OCI-LY1 (cell line): ENCODE measurements at regions not wholly inside any gene's neighbourhood (a gene's known extent, or its start where the extent isn't known, plus 50 kb on each side); places are given as distances from the start of the nearest gene placed in this dataset.

Source experiments
- H2AFZ ChIP-seq: fragments of 200-600 bp; sonication (generic), shearing (Covaris generic); 2 replicates; pipeline ENCODE4 v1.6.0; 2014; ENCODE audit warnings: antibody characterized with exemption, mild to moderate bottlenecking, low read length
- H3F3A ChIP-seq: fragments of 200-600 bp; sonication (generic), shearing (Covaris generic); 2 replicates; pipeline ENCODE4 v1.6.0; 2014; ENCODE audit warnings: mild to moderate bottlenecking, antibody characterized with exemption, low read length, moderate library complexity; ENCODE audit not compliant: insufficient read depth
- H3K27ac ChIP-seq: fragments of 200-600 bp; sonication (generic); 2 replicates; pipeline ENCODE4 v1.5.1; 2014; ENCODE audit warnings: low read length, mixed run types, mild to moderate bottlenecking, low read depth; ENCODE audit not compliant: poor library complexity, severe bottlenecking
- H3K27me3 ChIP-seq: fragments of 200-600 bp; sonication (generic); 2 replicates; pipeline ENCODE4 v1.6.0; 2014; ENCODE audit warnings: antibody characterized with exemption, mild to moderate bottlenecking, low read length, moderate library complexity; ENCODE audit not compliant: insufficient read depth
- H3K36me3 ChIP-seq: fragments of 200-600 bp; sonication (generic); 2 replicates; pipeline ENCODE4 v1.6.1; 2014; ENCODE audit warnings: mild to moderate bottlenecking, antibody characterized with exemption, low read length, moderate library complexity, mixed read lengths; ENCODE audit not compliant: insufficient read depth
- H3K4me1 ChIP-seq: fragments of 200-600 bp; sonication (generic); 2 replicates; pipeline ENCODE4 v1.5.1; 2014; ENCODE audit warnings: mild to moderate bottlenecking, low read length, moderate library complexity; ENCODE audit not compliant: insufficient read depth, severe bottlenecking
- H3K4me2 ChIP-seq: fragments of 200-600 bp; sonication (generic), shearing (Covaris generic); 2 replicates; pipeline ENCODE4 v1.6.1; 2014; ENCODE audit warnings: low read length
- H3K4me3 ChIP-seq: fragments of 200-600 bp; sonication (generic); 2 replicates; pipeline ENCODE4 v1.5.1; 2014; ENCODE audit warnings: low read length, low read depth, mild to moderate bottlenecking, mixed read lengths; ENCODE audit not compliant: poor library complexity, severe bottlenecking
- H3K79me2 ChIP-seq: fragments of 200-600 bp; shearing (Covaris generic); 2 replicates; pipeline ENCODE4 v1.6.1; 2016; ENCODE audit warnings: mixed run types, low read length, mixed read lengths; ENCODE audit not compliant: insufficient read depth
- H3K9ac ChIP-seq: fragments of 200-600 bp; sonication (generic), shearing (Covaris generic); 2 replicates; pipeline ENCODE4 v1.6.1; 2014; ENCODE audit warnings: mild to moderate bottlenecking, low read length, mixed read lengths
- H3K9me2 ChIP-seq: fragments of 200-600 bp; sonication (generic), shearing (Covaris generic); 2 replicates; pipeline ENCODE4 v1.6.1; 2014; ENCODE audit warnings: low read depth, mild to moderate bottlenecking, low read length, mixed read lengths
- H3K9me3 ChIP-seq: fragments of 200-600 bp; shearing (Covaris generic); 2 replicates; pipeline ENCODE4 v1.6.1; 2014; ENCODE audit warnings: low read length, mixed read lengths
- H4K20me1 ChIP-seq: fragments of 200-600 bp; sonication (generic), shearing (Covaris generic); 2 replicates; pipeline ENCODE4 v1.6.0; 2016; ENCODE audit warnings: mild to moderate bottlenecking, low read length; ENCODE audit not compliant: insufficient read depth
- EZH2 ChIP-seq: fragments of 200-600 bp; sonication (generic), shearing (Covaris generic); IDR thresholded peaks from 2 replicates; pipeline ENCODE4 v1.8.0; 2017; ENCODE audit warnings: borderline replicate concordance, mixed run types, mild to moderate bottlenecking, antibody characterized with exemption, low read length, moderate library complexity, mixed read lengths
- TF ChIP-seq, protein P1 (sequence below): fragments of 200-600 bp; sonication (generic), shearing (Covaris generic); IDR thresholded peaks from 2 replicates; pipeline ENCODE4 v1.5.1; 2017; ENCODE audit warnings: mild to moderate bottlenecking, antibody characterized with exemption, low read length, moderate library complexity, mixed read lengths

DNA sequence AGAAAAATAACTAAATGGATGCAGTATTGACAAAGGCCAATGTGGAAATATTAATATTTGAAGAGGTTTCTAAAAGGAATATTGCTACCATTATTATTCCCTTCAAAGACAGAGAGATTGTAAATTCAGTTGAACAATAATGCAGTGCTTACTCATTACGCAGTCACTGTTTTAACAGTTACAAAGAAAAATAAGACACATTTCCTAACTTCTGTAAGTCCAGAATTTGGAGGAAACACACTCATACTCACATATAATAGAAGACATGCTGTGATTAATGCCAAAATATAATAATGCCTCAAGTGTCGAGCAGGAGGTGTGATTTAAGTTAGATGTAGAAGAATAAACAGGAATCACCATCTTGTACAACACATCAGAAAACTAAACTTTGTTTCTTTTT lies 389.2 kb downstream of the FBXO15 start:
- Histone ChIP-seq H3K79me2 (no peaks in the 10 kb centered on the region), H3F3A (no peaks in the 10 kb centered on the region), H3K9me3 (no peaks in the 10 kb centered on the region), H2AFZ (no peak overlapping the region), H3K36me3 (no peaks in the 10 kb centered on the region), H3K9me2 (no peaks in the 10 kb centered on the region), H4K20me1 (no peaks in the 10 kb centered on the region), H3K27ac (no peak overlapping the region), H3K4me2 (no peak overlapping the region), H3K4me1 (no peaks in the 10 kb centered on the region), H3K9ac (no peak overlapping the region), H3K4me3 (no peak overlapping the region), H3K27me3 (no peaks in the 10 kb centered on the region)
- TF ChIP-seq, protein P1, sequence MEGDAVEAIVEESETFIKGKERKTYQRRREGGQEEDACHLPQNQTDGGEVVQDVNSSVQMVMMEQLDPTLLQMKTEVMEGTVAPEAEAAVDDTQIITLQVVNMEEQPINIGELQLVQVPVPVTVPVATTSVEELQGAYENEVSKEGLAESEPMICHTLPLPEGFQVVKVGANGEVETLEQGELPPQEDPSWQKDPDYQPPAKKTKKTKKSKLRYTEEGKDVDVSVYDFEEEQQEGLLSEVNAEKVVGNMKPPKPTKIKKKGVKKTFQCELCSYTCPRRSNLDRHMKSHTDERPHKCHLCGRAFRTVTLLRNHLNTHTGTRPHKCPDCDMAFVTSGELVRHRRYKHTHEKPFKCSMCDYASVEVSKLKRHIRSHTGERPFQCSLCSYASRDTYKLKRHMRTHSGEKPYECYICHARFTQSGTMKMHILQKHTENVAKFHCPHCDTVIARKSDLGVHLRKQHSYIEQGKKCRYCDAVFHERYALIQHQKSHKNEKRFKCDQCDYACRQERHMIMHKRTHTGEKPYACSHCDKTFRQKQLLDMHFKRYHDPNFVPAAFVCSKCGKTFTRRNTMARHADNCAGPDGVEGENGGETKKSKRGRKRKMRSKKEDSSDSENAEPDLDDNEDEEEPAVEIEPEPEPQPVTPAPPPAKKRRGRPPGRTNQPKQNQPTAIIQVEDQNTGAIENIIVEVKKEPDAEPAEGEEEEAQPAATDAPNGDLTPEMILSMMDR: no peak
- TF ChIP-seq EZH2: no peak

DNA sequence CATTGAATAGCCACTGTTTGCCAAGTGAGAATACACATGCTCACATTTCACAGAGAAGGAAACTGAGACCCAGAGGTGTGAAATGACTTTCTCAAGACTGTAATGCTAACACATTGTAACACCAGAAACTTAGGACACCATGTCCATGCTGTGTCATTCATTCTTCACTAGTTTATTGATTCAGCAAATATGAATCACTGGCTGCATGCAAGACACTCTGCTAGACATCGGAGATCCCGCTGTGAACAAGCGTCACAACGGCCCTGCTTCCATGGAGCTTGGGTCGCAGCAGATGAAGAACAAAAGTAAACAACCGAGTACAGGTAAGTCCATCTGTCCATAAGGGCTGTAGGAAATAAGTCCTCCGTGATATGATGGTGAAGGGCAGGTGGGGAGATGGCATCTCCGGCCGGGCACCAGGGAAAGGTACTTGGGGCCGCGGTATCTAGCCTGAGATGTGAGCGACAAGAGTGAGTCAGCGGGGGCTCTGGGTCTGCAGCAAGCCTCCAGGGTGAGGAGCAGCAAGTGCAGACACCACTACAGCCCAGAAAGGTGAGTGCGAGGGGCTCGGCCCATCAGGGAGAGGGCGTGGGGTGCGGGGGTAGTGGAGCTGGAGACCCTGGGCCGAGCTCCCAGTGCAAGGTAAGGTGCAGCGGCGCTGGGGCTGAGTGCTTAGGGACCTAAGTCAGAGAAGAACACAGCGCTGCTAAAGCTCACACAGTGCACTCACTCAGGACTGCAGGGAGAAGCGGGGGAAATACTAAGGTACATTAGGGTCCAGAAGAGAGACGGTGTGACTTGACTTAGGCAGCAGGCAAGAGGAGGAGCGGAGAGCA lies 391.2 kb downstream of the FBXO15 start:
- no peaks in the 10 kb centered on the region for H3K27me3 ChIP-seq
- no peaks in the 10 kb centered on the region for H3K4me1 ChIP-seq
- H4K20me1 ChIP-seq: no peaks in the 10 kb centered on the region
- H3K27ac ChIP-seq: no peak overlapping the region
- no peaks in the 10 kb centered on the region for H3F3A ChIP-seq
- no peak overlapping the region for H3K4me3 ChIP-seq
- H3K9ac ChIP-seq: no peak overlapping the region
- no peak overlapping the region for H2AFZ ChIP-seq
- H3K36me3 ChIP-seq: no peaks in the 10 kb centered on the region
- H3K9me3 ChIP-seq: no peaks in the 10 kb centered on the region
- no peak overlapping the region for H3K4me2 ChIP-seq
- no peaks in the 10 kb centered on the region for H3K79me2 ChIP-seq
- no peak for TF ChIP-seq EZH2
- H3K9me2 ChIP-seq: no peaks in the 10 kb centered on the region

DNA sequence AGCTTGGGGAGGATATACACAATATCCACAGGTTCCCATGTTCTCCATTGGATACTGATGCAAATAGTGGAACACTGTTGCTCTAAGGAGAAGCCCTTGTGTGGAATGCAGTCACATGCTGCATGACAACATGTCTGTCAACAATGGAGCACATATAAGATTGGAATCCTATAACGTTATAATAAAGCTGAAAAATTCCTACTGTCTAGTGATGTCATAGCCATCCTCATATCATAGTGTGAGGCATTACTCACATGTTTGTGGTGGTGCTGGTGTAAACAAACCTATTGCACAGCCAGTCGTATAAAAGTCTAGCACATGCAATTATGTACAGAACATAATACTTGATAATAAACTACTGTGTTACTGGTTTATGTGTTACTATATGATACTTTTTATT lies 394.7 kb downstream of the FBXO15 start:
- Histone ChIP-seq H3K9me2 (no peaks in the 10 kb centered on the region), H3K9ac (no peak overlapping the region), H2AFZ (no peak overlapping the region), H3K79me2 (no peaks in the 10 kb centered on the region), H3K9me3 (no peaks in the 10 kb centered on the region), H4K20me1 (no peaks in the 10 kb centered on the region), H3F3A (no peaks in the 10 kb centered on the region), H3K4me2 (no peak overlapping the region), H3K36me3 (no peaks in the 10 kb centered on the region), H3K4me1 (no peaks in the 10 kb centered on the region), H3K4me3 (no peak overlapping the region), H3K27me3 (no peaks in the 10 kb centered on the region), H3K27ac (no peak overlapping the region)
- no peak for TF ChIP-seq EZH2
- TF ChIP-seq, protein P1: no peak

DNA sequence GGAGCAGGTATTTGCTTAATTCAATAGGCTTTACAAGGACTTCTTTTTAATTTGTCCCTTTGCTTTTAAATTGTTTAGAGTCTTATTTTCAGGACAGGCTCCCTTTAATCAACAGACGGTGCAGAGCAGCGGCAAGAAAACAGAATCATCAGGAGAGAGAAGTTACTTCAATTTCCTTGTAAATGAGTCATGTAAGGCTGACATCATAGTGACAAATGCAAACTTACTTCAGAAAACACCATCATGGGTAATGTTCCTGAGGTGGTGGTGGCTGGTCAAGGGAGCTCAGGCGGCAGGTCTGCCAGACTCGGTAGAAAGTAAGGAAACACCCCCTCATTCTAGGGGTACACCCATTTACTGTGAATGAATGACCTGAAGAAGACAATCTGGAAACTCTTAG lies 395.1 kb downstream of the FBXO15 start:
- no peaks in the 10 kb centered on the region for H3K9me2 ChIP-seq
- H3K4me3 ChIP-seq: no peak overlapping the region
- H3K27me3 ChIP-seq: no peaks in the 10 kb centered on the region
- H3K9me3 ChIP-seq: no peaks in the 10 kb centered on the region
- H2AFZ ChIP-seq: no peak overlapping the region
- TF ChIP-seq EZH2: no peak
- TF ChIP-seq, protein P1: no peak
- no peaks in the 10 kb centered on the region for H4K20me1 ChIP-seq
- no peaks in the 10 kb centered on the region for H3K36me3 ChIP-seq
- no peaks in the 10 kb centered on the region for H3K79me2 ChIP-seq
- no peak overlapping the region for H3K27ac ChIP-seq
- H3K4me1 ChIP-seq: no peaks in the 10 kb centered on the region
- H3K4me2 ChIP-seq: no peak overlapping the region
- no peaks in the 10 kb centered on the region for H3F3A ChIP-seq
- no peak overlapping the region for H3K9ac ChIP-seq
